Prostate gland (tissue), 2 donors: ENCODE measurements at regions not wholly inside any gene's neighbourhood (a gene's known extent, or its start where the extent isn't known, plus 50 kb on each side); places are given as distances from the start of the nearest gene placed in this dataset.

ENCODE experiments used
- POLR2A ChIP-seq: fragments of 450-650 bp; IDR thresholded peaks from one replicate; pipeline ENCODE4 v1.6.1; 2016; ENCODE audit warnings: antibody characterized with exemption, mild to moderate bottlenecking
- TF ChIP-seq, protein P1 (sequence below), 4 experiments: fragments of 200-600 bp in 2 of 4; fragments of 450-650 bp in 2 of 4; sonication (generic) in 2 of 4; IDR thresholded peaks; 1 replicate in 3 of 4; 2 replicates in 1 of 4; pipeline ENCODE4 v1.5.1; 2016 to 2019; ENCODE audit warnings: antibody characterized with exemption in 4 of 4, mild to moderate bottlenecking in 2 of 4, moderate library complexity in 2 of 4

DNA sequence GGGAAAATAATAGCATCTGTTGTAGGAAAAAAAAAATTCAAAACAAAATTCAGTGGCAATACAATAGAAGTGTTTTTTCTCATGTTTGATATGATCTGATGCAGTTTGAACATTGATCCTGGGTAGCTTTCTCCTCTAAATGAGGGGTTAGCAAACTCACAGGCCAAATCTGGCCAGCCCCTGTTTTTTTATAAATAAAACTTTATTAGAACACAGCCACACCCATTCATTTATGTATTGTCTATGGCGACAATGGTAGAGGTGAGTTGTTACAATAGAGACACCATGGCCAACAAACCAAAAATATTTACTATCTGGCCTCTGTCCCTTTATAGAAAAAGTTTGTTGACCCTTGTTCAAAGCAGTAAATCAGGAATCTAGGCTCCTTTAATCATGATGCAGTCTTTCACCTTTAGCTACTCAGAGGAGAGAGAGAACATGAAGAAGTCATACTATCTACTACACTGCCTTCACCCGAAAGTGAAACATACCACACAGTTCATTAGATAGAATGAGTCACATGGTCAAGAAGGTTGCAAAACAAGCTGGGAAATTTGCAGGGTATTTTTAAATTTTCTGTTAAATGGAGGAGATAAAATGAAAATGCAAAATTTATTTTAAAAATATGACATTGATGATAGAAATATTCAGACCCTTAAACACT lies 186.6 kb upstream of the MAOA start:
- TF ChIP-seq, protein P1, sequence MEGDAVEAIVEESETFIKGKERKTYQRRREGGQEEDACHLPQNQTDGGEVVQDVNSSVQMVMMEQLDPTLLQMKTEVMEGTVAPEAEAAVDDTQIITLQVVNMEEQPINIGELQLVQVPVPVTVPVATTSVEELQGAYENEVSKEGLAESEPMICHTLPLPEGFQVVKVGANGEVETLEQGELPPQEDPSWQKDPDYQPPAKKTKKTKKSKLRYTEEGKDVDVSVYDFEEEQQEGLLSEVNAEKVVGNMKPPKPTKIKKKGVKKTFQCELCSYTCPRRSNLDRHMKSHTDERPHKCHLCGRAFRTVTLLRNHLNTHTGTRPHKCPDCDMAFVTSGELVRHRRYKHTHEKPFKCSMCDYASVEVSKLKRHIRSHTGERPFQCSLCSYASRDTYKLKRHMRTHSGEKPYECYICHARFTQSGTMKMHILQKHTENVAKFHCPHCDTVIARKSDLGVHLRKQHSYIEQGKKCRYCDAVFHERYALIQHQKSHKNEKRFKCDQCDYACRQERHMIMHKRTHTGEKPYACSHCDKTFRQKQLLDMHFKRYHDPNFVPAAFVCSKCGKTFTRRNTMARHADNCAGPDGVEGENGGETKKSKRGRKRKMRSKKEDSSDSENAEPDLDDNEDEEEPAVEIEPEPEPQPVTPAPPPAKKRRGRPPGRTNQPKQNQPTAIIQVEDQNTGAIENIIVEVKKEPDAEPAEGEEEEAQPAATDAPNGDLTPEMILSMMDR (IDR thresholded peaks at IDR 0.05): no peak
- TF ChIP-seq POLR2A: no peak
